ENCODE measurements at regions not wholly inside any gene's neighbourhood (a gene's known extent, or its start where the extent isn't known, plus 50 kb on each side); places are given as distances from the start of the nearest gene placed in this dataset.

- no peaks in the 10 kb centered on the region for H3K79me2 ChIP-seq (ENCODE audit: insufficient read depth, low read length)
- H3K23ac ChIP-seq (ENCODE audit: insufficient read length, low read depth, low read length), result no peak overlapping the region
- H2BK5ac ChIP-seq (ENCODE audit: insufficient read length, low read length), result no peak overlapping the region
- no peak overlapping the region for H2AK5ac ChIP-seq (ENCODE audit: insufficient read length, low read length)
- H2AFZ ChIP-seq (ENCODE audit: low read length), result no peak overlapping the region
- no peak overlapping the region for H3T11ph ChIP-seq (ENCODE audit: low read length)
- no peaks in the 10 kb centered on the region for H3K36me3 Mint-ChIP-seq (ENCODE audit: insufficient read depth in 1 of 3, low read depth in 3 of 3)
- no peak overlapping the region for H2BK12ac ChIP-seq (ENCODE audit: insufficient read length, low read depth, low read length)
- no peak overlapping the region for H2BK120ac ChIP-seq (ENCODE audit: low read depth, low read length, poor library complexity, severe bottlenecking)
- H3K27me3 Mint-ChIP-seq (ENCODE audit: low read depth), result peaks cover 2% of the 10 kb centered on the region
- H4K5ac ChIP-seq (ENCODE audit: insufficient read length, low read depth, low read length), result no peak overlapping the region
- H3K56ac ChIP-seq (ENCODE audit: insufficient read length, low read depth, low read length), result no peak overlapping the region
- H3K4me1 Mint-ChIP-seq, result peaks cover 0 to 7% of the 10 kb centered on the region in 2 experiments; a peak in 2 of 4 replicates
- no peaks in the 10 kb centered on the region for H3K27me3 ChIP-seq (ENCODE audit: insufficient read depth, low read length)
- H3K27ac Mint-ChIP-seq, result no peak overlapping the region
- H3K79me1 ChIP-seq (ENCODE audit: insufficient read depth, low read depth, low read length, poor library complexity, severe bottlenecking), result no peaks in the 10 kb centered on the region
- H2BK15ac ChIP-seq (ENCODE audit: low read depth, low read length), result no peak overlapping the region
- H2BK20ac ChIP-seq (ENCODE audit: low read depth, low read length, poor library complexity, severe bottlenecking), result no peak overlapping the region
- no peaks in the 10 kb centered on the region for H3K4me1 ChIP-seq (ENCODE audit: insufficient read depth, low read length)
- no peaks in the 10 kb centered on the region for H3K23me2 ChIP-seq (ENCODE audit: insufficient read length, low read depth, low read length, poor library complexity, severe bottlenecking)
- H3K4ac ChIP-seq (ENCODE audit: low read depth, low read length), result no peak overlapping the region
- no peak overlapping the region for H4K91ac ChIP-seq (ENCODE audit: insufficient read length, low read depth, low read length)
- H3K4me3 Mint-ChIP-seq, result no peak overlapping the region
- no peak for TF ChIP-seq CTCF (conservative IDR thresholded peaks at IDR 0.05)
- no peak overlapping the region for H3K18ac ChIP-seq (ENCODE audit: insufficient read length, low read depth, low read length)
- H3K9me3 ChIP-seq (ENCODE audit: control insufficient read depth, low read depth, low read length), result no peaks in the 10 kb centered on the region
- H3K9ac ChIP-seq (ENCODE audit: extremely low read depth, insufficient read length, low read length), result no peak overlapping the region
- no CpG with 5 or more reads among the region's 17 CpGs for WGBS (ENCODE audit: extremely low coverage, insufficient read length, low lambda C conversion rate)
- no peak overlapping the region for H3K14ac ChIP-seq (ENCODE audit: insufficient read depth, low read length)
- H3K27ac ChIP-seq (ENCODE audit: insufficient read length, low read depth, low read length), result no peak overlapping the region
- H4K8ac ChIP-seq (replicated peaks; ENCODE audit: insufficient read length, low read depth, low read length), result no peak overlapping the region
- no peaks in the 10 kb centered on the region for H4K20me1 ChIP-seq (ENCODE audit: control insufficient read depth, insufficient read depth, insufficient read length)
- H3K4me2 ChIP-seq (ENCODE audit: insufficient read depth, insufficient read length, low read length), result no peak overlapping the region
- peak; percentile 9 for DNase-seq
- H3K9me3 Mint-ChIP-seq, result no peaks in the 10 kb centered on the region
These were observed 80.5 kb upstream of the WNT7B start for GRCh38 chr22:46057246-46058090.
